GM12878 (cell line): ENCODE measurements at regions not wholly inside any gene's neighbourhood (a gene's known extent, or its start where the extent isn't known, plus 50 kb on each side); places are given as distances from the start of the nearest gene placed in this dataset.

Experiments
- ATAC-seq: fragments of 200-7000 bp; cut with Tn5 transposase; 3 replicates; pipeline ENCODE4 v1.9.1; 2020; ENCODE audit warnings: mild to moderate bottlenecking, moderate library complexity
- BruUV-seq: library from RNA; stranded (reverse); fragments of 400-500 nt; replicated peaks from 2 replicates; lab custom pipeline; 2021; lab: Mats Ljungman, UMichigan
- CTCF ChIA-PET: fragments of 300-600 bp; sonication (Branson Sonifier 250); formaldehyde crosslinking; extraction: SDS; loops from one replicate; lab custom pipeline; 2021; ENCODE audit warnings: inconsistent platforms; lab: Yijun Ruan, JAX
- POLR2A ChIA-PET: fragments of 350-600 bp; formaldehyde crosslinking; extraction: SDS; loops from one replicate; lab custom pipeline; 2021; ENCODE audit warnings: inconsistent platforms; lab: Charles Lee
- RAD21 ChIA-PET: fragments of 300-600 bp; sonication (Branson Sonifier 250); formaldehyde crosslinking; loops from one replicate; lab custom pipeline; 2023; ENCODE audit warnings: antibody characterized with exemption; ENCODE audit not compliant: unreplicated experiment; lab: Charles Lee
- SMC1A ChIA-PET: fragments of 300-600 bp; sonication (Branson Sonifier 250); formaldehyde crosslinking; loops from one replicate; lab custom pipeline; 2023; ENCODE audit not compliant: unreplicated experiment, uncharacterized antibody; lab: Charles Lee
- DNase-seq: peaks from one replicate; pipeline ENCODE4 v3.0.0-alpha.2; 2011; ENCODE audit warnings: low read depth, low spot score
- FAIRE-seq: peaks from 3 replicates; lab custom pipeline; 2011; peaks lifted over from hg19 to GRCh38; lab: Jason Lieb, UNC
- H2AFZ ChIP-seq: 2 replicates; pipeline ENCODE4 v1.6.0; 2011; ENCODE audit warnings: low read depth, low read length, control low read depth; ENCODE audit not compliant: control insufficient read depth
- H3K27ac ChIP-seq: 2 replicates; pipeline ENCODE4 v1.5.1; 2011; ENCODE audit warnings: control low read depth; ENCODE audit not compliant: control insufficient read depth, insufficient read depth
- H3K27me3 ChIP-seq, 2 experiments: replicated peaks in 1 of 2; 2 replicates each; pipeline versions ENCODE4 v1.6.0 to v1.6.1; 2011; ENCODE audit warnings: low read length in 1 of 2; ENCODE audit not compliant: control insufficient read depth in 2 of 2, insufficient read depth in 2 of 2
- H3K36me3 ChIP-seq, 2 experiments: 2 replicates each; pipeline ENCODE4 v1.5.1; 2011; ENCODE audit warnings: low read length in 1 of 2; ENCODE audit not compliant: control insufficient read depth in 2 of 2, insufficient read depth in 2 of 2
- H3K4me1 ChIP-seq: 2 replicates; pipeline ENCODE4 v1.6.1; 2011; ENCODE audit warnings: mild to moderate bottlenecking, low read length, moderate library complexity, mixed read lengths; ENCODE audit not compliant: control insufficient read depth, insufficient read depth
- H3K4me2 ChIP-seq: 2 replicates; pipeline ENCODE4 v1.6.0; 2011; ENCODE audit warnings: control low read depth; ENCODE audit not compliant: control insufficient read depth, insufficient read depth
- H3K4me3 ChIP-seq: fragments of 200-600 bp; sonication (generic); 2 replicates; pipeline ENCODE4 v1.5.1; 2016
- H3K79me2 ChIP-seq: 2 replicates; pipeline ENCODE4 v1.6.0; 2011; ENCODE audit warnings: low read length; ENCODE audit not compliant: control insufficient read depth, insufficient read depth
- H3K9ac ChIP-seq: 2 replicates; pipeline ENCODE4 v1.8.0; 2011; ENCODE audit warnings: low read length, control low read depth, mixed read lengths; ENCODE audit not compliant: control insufficient read depth, insufficient read depth
- H3K9me3 ChIP-seq: replicated peaks from 3 replicates; pipeline ENCODE4 v1.5.1; 2011; ENCODE audit warnings: mild to moderate bottlenecking, low read length; ENCODE audit not compliant: control insufficient read depth, insufficient read depth
- H4K20me1 ChIP-seq: 2 replicates; pipeline ENCODE4 v1.6.0; 2011; ENCODE audit not compliant: control insufficient read depth, insufficient read depth
- MAX ChIP-seq: IDR thresholded peaks from 2 replicates; pipeline ENCODE4 v1.6.1; 2012; ENCODE audit warnings: low read depth, low read length, improper control_type of control experiment
- POU2F2 ChIP-seq: IDR thresholded peaks from 3 replicates; pipeline ENCODE4 v1.6.1; 2011; ENCODE audit warnings: low read depth, mild to moderate bottlenecking, low read length, borderline replicate concordance
- ZBTB40 ChIP-seq: fragments of 450-650 bp; IDR thresholded peaks from 2 replicates; pipeline ENCODE4 v1.6.1; 2016; ENCODE audit warnings: mild to moderate bottlenecking, moderate library complexity, borderline replicate concordance
- WGBS: methylation state at CpG from one replicate; pipeline ENCODE4 v1.1.6; 2016; ENCODE audit warnings: low lambda C conversion rate; ENCODE audit not compliant: insufficient replicate concordance, insufficient coverage; ENCODE audit errors: missing lambda C conversion rate; 5-methylcytosine and 5-hydroxymethylcytosine counted together
- in situ Hi-C: fragments of 300-500 bp; cut with MboI; formaldehyde crosslinking; loops from 9 replicates; pipeline ENCODE4 v1.14.3; 2018; ENCODE audit warnings: mixed read lengths
- intact Hi-C: fragments of 100-400 bp; cut with micrococcal nuclease; formaldehyde crosslinking; loops from one replicate; pipeline ENCODE4 v1.14.2; 2022; ENCODE audit not compliant: unreplicated experiment

- SMC1A ChIA-PET = interaction anchor here (0.9 kb wide), 1 partner anchor 11 kb away, joined by 3 read pairs; no protein-coding TSS in a partner anchor
- DNase-seq (no peak), FAIRE-seq (no peak), ATAC-seq (no peak)
- Histone ChIP-seq H4K20me1 (no peaks in the 10 kb centered on the region), H3K9ac (no peak overlapping the region), H3K36me3 (no peaks in the 10 kb centered on the region), H3K27me3 (no peaks in the 10 kb centered on the region), H3K27ac (no peak overlapping the region), H3K9me3 (no peaks in the 10 kb centered on the region; the same call in 2 of the 3 replicates), H3K4me2 (no peak overlapping the region), H3K4me1 (no peaks in the 10 kb centered on the region), H3K79me2 (no peaks in the 10 kb centered on the region), H2AFZ (no peak overlapping the region), H3K4me3 (no peak overlapping the region)
- POLR2A ChIA-PET = no interaction called here
- no peak for TF ChIP-seq POU2F2
- TF ChIP-seq ZBTB40 = peak; percentile 36; the same call in 1 of the 2 replicates
- TF ChIP-seq MAX = no peak
- intact Hi-C loops (no loop called here), in situ Hi-C loops (no loop called here)
- RAD21 ChIA-PET = no interaction called here
- 1% methylated on average over 4 of the region's 4 CpGs for WGBS
- CTCF ChIA-PET = no interaction called here
- BruUV-seq = no TSS peak
Measured at GRCh38 chr20:60102665-60103210, 144.5 kb downstream of the CDH26 start.
